ENCODE measurements at regions not wholly inside any gene's neighbourhood (a gene's known extent, or its start where the extent isn't known, plus 50 kb on each side); places are given as distances from the start of the nearest gene placed in this dataset.

DNA sequence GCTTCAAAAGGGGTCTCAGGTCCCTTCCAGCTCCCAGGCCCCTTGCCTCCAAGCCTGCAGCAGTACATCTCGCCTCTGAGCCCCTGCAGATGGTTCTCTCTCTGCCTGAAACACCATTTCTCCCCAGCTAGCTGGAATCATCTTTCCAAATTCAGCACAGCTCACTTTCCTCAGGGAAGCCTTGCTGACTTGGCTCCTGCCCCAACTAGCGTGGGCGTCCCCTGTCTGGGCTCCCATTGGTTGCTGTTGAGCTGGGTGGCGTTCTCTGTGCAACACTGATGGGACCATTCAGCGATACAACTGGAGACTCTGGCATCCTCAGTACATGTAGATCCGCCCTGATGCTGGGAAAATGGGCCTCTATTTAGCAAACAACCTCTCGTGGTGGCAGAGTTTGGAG lies 141.3 kb upstream of the IGSF21 start:
- Histone ChIP-seq H3K36me3 (no peaks in the 10 kb centered on the region), H3K4me3 (ENCODE audit: low read depth, low read length) (no peak overlapping the region), H3K9me3 (ENCODE audit: severe bottlenecking) (no peaks in the 10 kb centered on the region), H3K27ac (no peak overlapping the region), H3K27me3 (ENCODE audit: insufficient read depth, low read depth, severe bottlenecking) (no peaks in the 10 kb centered on the region)
- TF ChIP-seq, protein P1, sequence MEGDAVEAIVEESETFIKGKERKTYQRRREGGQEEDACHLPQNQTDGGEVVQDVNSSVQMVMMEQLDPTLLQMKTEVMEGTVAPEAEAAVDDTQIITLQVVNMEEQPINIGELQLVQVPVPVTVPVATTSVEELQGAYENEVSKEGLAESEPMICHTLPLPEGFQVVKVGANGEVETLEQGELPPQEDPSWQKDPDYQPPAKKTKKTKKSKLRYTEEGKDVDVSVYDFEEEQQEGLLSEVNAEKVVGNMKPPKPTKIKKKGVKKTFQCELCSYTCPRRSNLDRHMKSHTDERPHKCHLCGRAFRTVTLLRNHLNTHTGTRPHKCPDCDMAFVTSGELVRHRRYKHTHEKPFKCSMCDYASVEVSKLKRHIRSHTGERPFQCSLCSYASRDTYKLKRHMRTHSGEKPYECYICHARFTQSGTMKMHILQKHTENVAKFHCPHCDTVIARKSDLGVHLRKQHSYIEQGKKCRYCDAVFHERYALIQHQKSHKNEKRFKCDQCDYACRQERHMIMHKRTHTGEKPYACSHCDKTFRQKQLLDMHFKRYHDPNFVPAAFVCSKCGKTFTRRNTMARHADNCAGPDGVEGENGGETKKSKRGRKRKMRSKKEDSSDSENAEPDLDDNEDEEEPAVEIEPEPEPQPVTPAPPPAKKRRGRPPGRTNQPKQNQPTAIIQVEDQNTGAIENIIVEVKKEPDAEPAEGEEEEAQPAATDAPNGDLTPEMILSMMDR (IDR thresholded peaks at IDR 0.05; ENCODE audit: low read depth, low read length), result no peak
- no peak for DNase-seq

DNA sequence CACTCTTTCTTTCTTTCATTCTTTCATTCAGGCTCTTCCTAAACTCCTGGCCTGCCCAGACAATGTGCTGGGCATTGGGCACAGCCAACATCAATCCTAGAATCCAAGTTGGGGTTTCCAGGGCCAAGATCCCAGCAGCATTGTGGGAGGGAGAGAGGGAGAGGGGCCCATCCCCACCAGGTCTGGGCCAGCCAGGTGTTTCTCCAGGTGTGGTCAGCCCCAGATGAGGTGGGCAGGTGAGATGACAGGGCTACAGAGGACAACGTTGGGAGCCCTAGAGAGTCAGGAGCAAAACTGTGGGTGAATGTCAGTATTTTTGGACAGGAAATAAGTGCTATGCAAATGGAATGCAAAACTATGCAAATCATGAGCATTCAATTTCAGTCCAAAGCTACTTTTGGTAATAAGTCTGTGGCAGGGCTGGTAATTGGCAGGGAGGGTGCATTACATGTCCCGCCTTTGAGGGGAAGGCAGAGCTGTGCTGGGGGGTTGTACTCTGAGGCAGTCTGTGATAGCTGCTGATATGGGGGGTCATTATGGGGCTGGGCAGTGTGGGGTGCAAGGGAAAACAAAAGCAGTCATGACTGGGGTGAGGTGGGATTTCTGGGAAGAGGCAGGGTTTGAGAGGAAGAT lies 139.9 kb upstream of the IGSF21 start:
- DNase-seq, result no peak
- Histone ChIP-seq H3K27ac (no peak overlapping the region), H3K9me3 (ENCODE audit: severe bottlenecking) (no peaks in the 10 kb centered on the region), H3K27me3 (ENCODE audit: insufficient read depth, low read depth, severe bottlenecking) (no peaks in the 10 kb centered on the region), H3K36me3 (no peaks in the 10 kb centered on the region), H3K4me3 (ENCODE audit: low read depth, low read length) (no peak overlapping the region)
- TF ChIP-seq, protein P1 (IDR thresholded peaks at IDR 0.05; ENCODE audit: low read depth, low read length), result no peak

DNA sequence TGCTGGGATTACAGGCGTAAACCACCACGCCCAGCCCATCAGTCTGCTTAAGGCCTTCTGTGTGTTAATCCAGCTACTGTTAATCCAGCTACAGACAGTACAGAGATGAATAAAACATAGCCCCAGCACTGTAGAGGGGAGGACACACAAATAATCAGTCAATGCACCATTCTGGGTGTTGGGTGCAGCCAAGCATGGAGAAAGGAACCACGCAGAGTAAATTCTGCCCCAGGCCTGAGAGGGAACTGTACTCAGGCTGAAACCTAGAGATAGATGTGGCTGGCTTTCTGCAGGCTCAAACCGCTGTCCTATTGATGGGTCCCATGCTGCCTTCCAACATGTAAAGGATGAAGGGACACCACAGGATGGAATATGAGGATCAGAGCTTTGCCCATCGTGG lies 136.8 kb upstream of the IGSF21 start:
- Histone ChIP-seq H3K9me3 (ENCODE audit: severe bottlenecking) (no peaks in the 10 kb centered on the region), H3K27me3 (ENCODE audit: insufficient read depth, low read depth, severe bottlenecking) (no peaks in the 10 kb centered on the region), H3K27ac (no peak overlapping the region), H3K4me3 (ENCODE audit: low read depth, low read length) (no peak overlapping the region), H3K36me3 (no peaks in the 10 kb centered on the region)
- TF ChIP-seq, protein P1 (IDR thresholded peaks at IDR 0.05; ENCODE audit: low read depth, low read length), result no peak
- DNase-seq, result no peak

DNA sequence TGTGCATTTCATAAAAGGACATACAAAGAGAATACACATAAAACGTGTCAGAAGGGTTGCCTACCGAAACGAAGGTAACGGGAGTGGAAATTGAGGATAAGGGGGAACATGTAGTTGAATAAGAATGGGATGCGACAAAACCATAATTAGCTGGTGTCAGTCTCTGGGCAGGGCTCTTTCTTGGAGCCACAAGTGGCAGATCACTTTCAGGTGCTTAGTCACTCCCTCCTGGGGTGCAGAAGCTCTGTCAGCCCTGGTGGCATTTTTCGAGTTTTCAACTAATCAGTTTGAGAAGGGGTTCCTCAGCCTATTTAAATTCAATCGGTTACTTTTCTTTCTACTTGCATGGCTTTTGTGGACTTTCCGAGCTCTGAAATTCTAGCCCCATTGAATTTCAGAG lies 133.9 kb upstream of the IGSF21 start:
- H3K27ac ChIP-seq, result no peak overlapping the region
- TF ChIP-seq, protein P1 (IDR thresholded peaks at IDR 0.05; ENCODE audit: low read depth, low read length), result no peak
- no peak overlapping the region for H3K4me3 ChIP-seq (ENCODE audit: low read depth, low read length)
- no peaks in the 10 kb centered on the region for H3K36me3 ChIP-seq
- H3K9me3 ChIP-seq (ENCODE audit: severe bottlenecking), result no peaks in the 10 kb centered on the region
- H3K27me3 ChIP-seq (ENCODE audit: insufficient read depth, low read depth, severe bottlenecking), result no peaks in the 10 kb centered on the region
- DNase-seq, result no peak

DNA sequence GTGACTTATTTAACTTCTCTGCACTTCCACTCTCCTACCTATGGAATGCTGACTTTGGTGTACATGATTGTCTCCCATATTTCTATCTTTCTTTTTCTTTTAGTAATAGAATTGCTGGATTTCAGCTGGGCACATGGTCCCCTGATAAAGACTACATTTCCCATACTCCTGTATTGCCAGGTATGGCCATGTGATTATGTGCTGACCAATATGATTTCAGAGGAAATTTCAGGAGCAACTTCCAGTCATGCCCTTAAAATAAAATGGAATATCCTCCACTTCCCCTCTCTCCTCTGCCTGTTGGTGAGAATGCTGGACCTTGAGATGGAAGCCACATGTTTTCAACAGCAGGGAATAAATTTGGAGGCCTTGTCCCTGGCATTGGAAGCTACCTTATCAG lies 130.7 kb upstream of the IGSF21 start:
- Histone ChIP-seq H3K27me3 (ENCODE audit: insufficient read depth, low read depth, severe bottlenecking) (no peaks in the 10 kb centered on the region), H3K4me3 (ENCODE audit: low read depth, low read length) (no peak overlapping the region), H3K36me3 (no peaks in the 10 kb centered on the region), H3K27ac (no peak overlapping the region), H3K9me3 (ENCODE audit: severe bottlenecking) (no peaks in the 10 kb centered on the region)
- TF ChIP-seq, protein P1 (IDR thresholded peaks at IDR 0.05; ENCODE audit: low read depth, low read length), result no peak
- DNase-seq, result no peak

DNA sequence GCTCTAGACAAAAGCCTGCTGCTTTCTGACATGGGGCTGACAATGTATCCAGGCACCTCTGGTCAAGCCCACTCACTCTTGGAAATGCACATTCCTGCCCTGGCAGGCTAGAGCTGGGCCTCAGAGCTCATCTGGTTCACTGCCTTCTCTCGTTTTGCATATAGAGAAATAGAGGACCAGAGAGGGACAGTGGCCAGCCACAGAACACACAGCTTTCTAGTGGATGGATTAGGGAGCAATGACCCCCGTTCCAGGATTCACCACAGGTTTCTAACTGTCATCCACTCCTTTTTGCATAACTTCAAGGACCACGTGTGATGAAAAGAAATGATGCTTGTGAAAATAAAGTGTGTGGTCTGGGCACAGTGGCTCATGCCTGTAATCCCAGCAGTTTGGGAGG lies 129.6 kb upstream of the IGSF21 start:
- H3K36me3 ChIP-seq, result no peaks in the 10 kb centered on the region
- no peak overlapping the region for H3K27ac ChIP-seq
- no peak for DNase-seq
- H3K9me3 ChIP-seq (ENCODE audit: severe bottlenecking), result no peaks in the 10 kb centered on the region
- TF ChIP-seq, protein P1 (IDR thresholded peaks at IDR 0.05; ENCODE audit: low read depth, low read length), result no peak
- no peak overlapping the region for H3K4me3 ChIP-seq (ENCODE audit: low read depth, low read length)
- H3K27me3 ChIP-seq (ENCODE audit: insufficient read depth, low read depth, severe bottlenecking), result no peaks in the 10 kb centered on the region
